SU-DHL-6 (cell line): ENCODE measurements at regions not wholly inside any gene's neighbourhood (a gene's known extent, or its start where the extent isn't known, plus 50 kb on each side); places are given as distances from the start of the nearest gene placed in this dataset.

Source experiments
- H2AFZ ChIP-seq: fragments of 200-600 bp; sonication (generic); 2 replicates; pipeline ENCODE4 v1.6.1; 2014; ENCODE audit warnings: low read depth, mild to moderate bottlenecking, moderate library complexity, mixed read lengths, antibody characterized with exemption, low read length; ENCODE audit not compliant: severe bottlenecking
- H3F3A ChIP-seq: fragments of 200-600 bp; shearing (Covaris generic); 2 replicates; pipeline ENCODE4 v1.6.0; 2016; ENCODE audit warnings: antibody characterized with exemption, mild to moderate bottlenecking; ENCODE audit not compliant: insufficient read depth
- H3K27ac ChIP-seq: fragments of 200-600 bp; sonication (generic); 2 replicates; pipeline ENCODE4 v1.5.1; 2016; ENCODE audit warnings: low read depth, mild to moderate bottlenecking, low read length, moderate library complexity, mixed read lengths
- H3K27me3 ChIP-seq: fragments of 200-600 bp; sonication (generic), shearing (Covaris generic); 2 replicates; pipeline ENCODE4 v1.6.0; 2014; ENCODE audit warnings: mild to moderate bottlenecking, low read length
- H3K36me3 ChIP-seq: fragments of 200-600 bp; sonication (generic); 2 replicates; pipeline ENCODE4 v1.6.1; 2014; ENCODE audit warnings: mild to moderate bottlenecking, low read length, mixed read lengths
- H3K4me2 ChIP-seq: fragments of 300-600, 200-600 bp; shearing (Covaris generic), sonication (generic); 2 replicates; pipeline ENCODE4 v1.6.0; 2014; ENCODE audit warnings: low read length, low read depth, mild to moderate bottlenecking; ENCODE audit not compliant: poor library complexity, severe bottlenecking
- H3K4me3 ChIP-seq: fragments of 200-600 bp; sonication (generic); 2 replicates; pipeline ENCODE4 v1.5.1; 2014; ENCODE audit warnings: antibody characterized with exemption, low read length, mild to moderate bottlenecking, mixed read lengths; ENCODE audit not compliant: insufficient read depth, poor library complexity, severe bottlenecking
- H3K79me2 ChIP-seq: fragments of 200-600 bp; sonication (generic); 2 replicates; pipeline ENCODE4 v1.6.1; 2014; ENCODE audit warnings: mild to moderate bottlenecking, low read length, moderate library complexity; ENCODE audit not compliant: insufficient read depth
- H3K9ac ChIP-seq: fragments of 200-600 bp; sonication (generic); 2 replicates; pipeline ENCODE4 v1.7.0; 2014; ENCODE audit warnings: mild to moderate bottlenecking, low read length
- H3K9me2 ChIP-seq: fragments of 200-600 bp; sonication (generic); replicated peaks from 2 replicates; pipeline ENCODE4 v1.6.1; 2014; ENCODE audit warnings: low read length; ENCODE audit not compliant: insufficient read depth
- H3K9me3 ChIP-seq: fragments of 200-600 bp; sonication (generic); 2 replicates; pipeline ENCODE4 v1.6.1; 2014; ENCODE audit warnings: low read length, mixed read lengths; ENCODE audit not compliant: insufficient read depth
- H4K20me1 ChIP-seq: fragments of 200-600 bp; sonication (generic); 2 replicates; pipeline ENCODE4 v1.6.1; 2014; ENCODE audit warnings: low read depth, mild to moderate bottlenecking, antibody characterized with exemption, low read length, moderate library complexity, mixed read lengths
- CTCF ChIP-seq: fragments of 200-600 bp; sonication (generic); IDR thresholded peaks from one replicate; pipeline ENCODE4 v1.5.1; 2017; ENCODE audit warnings: antibody characterized with exemption, mild to moderate bottlenecking, low read length, moderate library complexity; ENCODE audit not compliant: insufficient read depth, poor library complexity, severe bottlenecking
- EZH2phosphoT487 ChIP-seq: fragments of 200-600 bp; sonication (generic), shearing (Covaris generic); conservative IDR thresholded peaks from 2 replicates; pipeline ENCODE4 v1.6.1; 2018; ENCODE audit warnings: mild to moderate bottlenecking, antibody characterized with exemption, low read length, moderate library complexity, mixed read lengths

GRCh38 chr5:175129619-175130018 is 314.4 kb downstream of the DRD1 start:
- Histone ChIP-seq H3K79me2 (no peaks in the 10 kb centered on the region), H3K27ac (no peak overlapping the region), H2AFZ (no peak overlapping the region), H3K36me3 (no peaks in the 10 kb centered on the region), H4K20me1 (no peaks in the 10 kb centered on the region), H3K9me2 (no peaks in the 10 kb centered on the region), H3F3A (no peaks in the 10 kb centered on the region), H3K9me3 (no peaks in the 10 kb centered on the region), H3K4me2 (no peak overlapping the region), H3K4me3 (no peak overlapping the region), H3K27me3 (no peaks in the 10 kb centered on the region), H3K9ac (no peak overlapping the region)
- TF ChIP-seq CTCF (no peak), EZH2phosphoT487 (no peak)

DNA sequence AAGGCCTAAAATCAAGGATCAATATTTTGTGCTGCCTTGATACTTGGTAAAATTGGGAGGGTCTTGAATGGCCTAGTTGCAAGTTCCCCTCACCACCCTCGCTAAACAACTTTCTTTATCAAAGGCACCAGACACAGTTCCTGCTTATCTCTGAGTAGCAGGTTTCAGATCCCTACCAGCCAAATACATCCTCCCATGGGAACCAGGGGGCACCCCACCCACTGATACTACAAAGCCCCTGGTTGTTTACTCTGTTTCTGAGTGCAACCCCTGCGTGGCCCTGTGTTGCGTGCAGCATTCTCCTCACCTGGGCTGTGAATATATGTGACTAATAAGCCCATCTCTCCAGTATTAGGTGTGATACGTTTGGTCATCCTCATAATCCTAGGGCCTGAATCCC is 314.9 kb downstream of the DRD1 start:
- TF ChIP-seq EZH2phosphoT487: no peak
- no peak for TF ChIP-seq CTCF
- Histone ChIP-seq H3K36me3 (no peaks in the 10 kb centered on the region), H3K27me3 (no peaks in the 10 kb centered on the region), H3K79me2 (no peaks in the 10 kb centered on the region), H2AFZ (no peak overlapping the region), H3F3A (no peaks in the 10 kb centered on the region), H3K9ac (no peak overlapping the region), H3K27ac (no peak overlapping the region), H3K9me3 (no peaks in the 10 kb centered on the region), H4K20me1 (no peaks in the 10 kb centered on the region), H3K4me3 (no peak overlapping the region), H3K4me2 (no peak overlapping the region), H3K9me2 (no peaks in the 10 kb centered on the region)

DNA sequence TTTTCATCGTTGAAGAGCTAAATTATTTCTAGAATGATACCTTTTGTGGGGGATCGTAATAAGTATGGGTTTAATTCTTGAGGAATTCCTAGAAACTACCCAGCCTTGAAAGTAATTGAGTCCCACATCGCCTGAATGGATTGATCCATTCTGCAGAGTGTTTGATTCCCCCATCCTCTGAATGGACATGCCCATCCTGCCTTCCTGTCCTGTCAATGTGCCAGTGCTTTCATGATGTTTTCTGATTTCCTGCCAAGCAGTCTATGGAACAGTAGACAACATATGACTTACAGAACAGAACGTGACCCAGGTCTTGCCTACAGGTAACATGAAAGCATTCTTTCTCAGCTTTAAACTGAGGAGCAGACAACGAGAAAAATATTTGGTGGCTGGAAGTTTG is 319.2 kb downstream of the DRD1 start:
- Histone ChIP-seq H3K79me2 (no peaks in the 10 kb centered on the region), H3K9me2 (no peaks in the 10 kb centered on the region), H3K9ac (no peak overlapping the region), H3K4me3 (no peak overlapping the region), H3K36me3 (no peaks in the 10 kb centered on the region), H3K27me3 (no peaks in the 10 kb centered on the region), H3K9me3 (no peaks in the 10 kb centered on the region), H2AFZ (no peak overlapping the region), H4K20me1 (no peaks in the 10 kb centered on the region), H3K4me2 (no peak overlapping the region), H3K27ac (no peak overlapping the region), H3F3A (no peaks in the 10 kb centered on the region)
- TF ChIP-seq CTCF (no peak), EZH2phosphoT487 (no peak)
